HPDE6-E6E7 (cell line): ENCODE measurements at regions not wholly inside any gene's neighbourhood (a gene's known extent, or its start where the extent isn't known, plus 50 kb on each side); places are given as distances from the start of the nearest gene placed in this dataset.

ENCODE experiments used
- DNase-seq: peaks from one replicate; pipeline ENCODE4 v3.0.0; 2011; ENCODE audit warnings: missing footprints; ENCODE audit errors: extremely low spot score

DNA sequence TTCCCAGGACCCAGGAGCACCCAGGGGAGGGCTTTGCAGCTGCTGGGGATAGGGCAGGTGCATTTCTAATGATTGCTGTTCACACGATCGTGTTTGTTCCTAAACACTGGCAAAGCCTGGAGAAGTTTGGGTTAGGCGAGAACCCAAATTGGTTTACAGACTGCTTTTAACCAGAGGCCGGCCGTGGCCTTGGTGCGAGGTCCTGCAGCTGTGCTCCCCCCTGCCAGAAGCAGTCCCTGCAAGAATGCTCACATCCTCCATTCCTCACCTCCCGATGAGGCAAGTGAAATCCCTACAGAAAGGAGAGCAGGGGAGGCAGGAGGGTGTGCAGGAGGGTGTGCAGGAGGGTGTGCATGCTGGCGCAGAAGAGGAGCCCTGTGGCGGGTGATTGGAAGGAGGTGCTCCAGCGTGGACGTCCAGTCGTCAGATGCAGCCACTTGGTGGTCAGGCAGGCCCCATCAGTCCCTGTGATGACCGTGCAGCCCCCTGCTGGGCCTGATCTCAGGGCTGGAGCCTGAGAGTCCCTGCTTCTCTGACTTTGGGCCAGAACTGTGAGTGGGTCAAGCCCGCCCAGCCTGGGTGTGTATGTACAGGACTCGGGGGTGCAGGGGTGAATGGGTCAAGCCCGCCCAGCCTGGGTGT is 55.7 kb upstream of the FRMD1 start:
- DNase-seq = no peak

DNA sequence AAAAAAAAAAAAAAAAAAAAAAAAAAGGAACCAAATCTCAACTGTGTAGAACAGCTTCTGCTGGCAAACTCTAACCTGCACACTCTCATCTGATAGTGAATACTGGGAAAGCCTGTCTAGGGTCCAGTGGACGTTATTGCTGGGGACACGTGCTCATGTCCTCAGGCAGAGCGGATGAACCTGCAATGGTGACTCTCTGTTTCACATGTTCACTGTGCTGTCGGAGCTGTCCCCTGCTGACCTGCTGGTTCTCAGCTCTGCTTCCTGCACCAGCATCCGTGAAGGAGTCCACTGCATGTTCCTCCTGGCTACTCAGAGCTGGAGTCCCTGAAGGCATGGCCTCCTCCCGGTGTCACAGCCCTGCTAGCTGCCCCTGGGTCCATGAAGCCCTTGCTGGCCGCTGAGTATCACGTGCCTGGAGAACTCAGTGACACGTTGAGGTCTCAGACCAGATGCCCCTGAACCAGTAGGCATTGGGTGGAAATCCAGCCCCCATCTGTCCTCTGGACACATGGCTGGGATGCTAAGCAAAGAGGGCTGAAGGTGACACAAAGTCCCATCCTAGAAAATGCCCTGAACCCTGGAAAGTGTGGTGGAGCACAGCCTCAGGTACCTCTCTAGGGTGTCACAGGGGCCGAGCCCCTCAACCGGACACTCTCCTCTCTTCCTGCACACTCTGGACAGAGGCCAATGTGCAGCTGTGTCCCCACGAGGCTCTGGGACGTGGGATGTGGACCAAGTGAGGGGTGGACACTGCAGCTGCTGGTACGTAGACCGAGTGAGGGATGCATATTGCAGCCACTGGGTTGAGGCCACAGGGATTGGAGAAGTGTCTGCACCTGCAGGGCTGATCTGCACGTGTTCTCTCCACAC is 54.9 kb upstream of the FRMD1 start:
- no peak for DNase-seq

DNA sequence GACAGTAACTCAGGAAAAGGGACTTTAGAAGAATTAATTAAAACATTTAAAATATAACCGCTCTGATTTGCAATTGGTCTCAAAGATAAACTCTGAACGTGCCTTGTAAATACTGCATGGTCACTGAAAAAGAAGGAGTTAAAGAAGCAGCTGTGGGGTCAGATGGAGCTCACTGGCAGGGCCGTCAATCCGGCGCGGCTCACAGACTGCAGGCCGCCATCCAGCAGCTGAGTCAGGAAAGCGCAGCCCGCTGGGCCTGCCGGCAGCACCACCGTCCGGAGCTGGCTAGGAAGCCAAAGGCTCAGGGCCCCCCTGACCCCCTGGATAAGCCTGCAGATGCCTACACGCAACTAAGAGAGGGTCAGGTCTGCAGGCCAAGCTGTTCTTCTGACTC is 54.2 kb upstream of the FRMD1 start:
- no peak for DNase-seq

DNA sequence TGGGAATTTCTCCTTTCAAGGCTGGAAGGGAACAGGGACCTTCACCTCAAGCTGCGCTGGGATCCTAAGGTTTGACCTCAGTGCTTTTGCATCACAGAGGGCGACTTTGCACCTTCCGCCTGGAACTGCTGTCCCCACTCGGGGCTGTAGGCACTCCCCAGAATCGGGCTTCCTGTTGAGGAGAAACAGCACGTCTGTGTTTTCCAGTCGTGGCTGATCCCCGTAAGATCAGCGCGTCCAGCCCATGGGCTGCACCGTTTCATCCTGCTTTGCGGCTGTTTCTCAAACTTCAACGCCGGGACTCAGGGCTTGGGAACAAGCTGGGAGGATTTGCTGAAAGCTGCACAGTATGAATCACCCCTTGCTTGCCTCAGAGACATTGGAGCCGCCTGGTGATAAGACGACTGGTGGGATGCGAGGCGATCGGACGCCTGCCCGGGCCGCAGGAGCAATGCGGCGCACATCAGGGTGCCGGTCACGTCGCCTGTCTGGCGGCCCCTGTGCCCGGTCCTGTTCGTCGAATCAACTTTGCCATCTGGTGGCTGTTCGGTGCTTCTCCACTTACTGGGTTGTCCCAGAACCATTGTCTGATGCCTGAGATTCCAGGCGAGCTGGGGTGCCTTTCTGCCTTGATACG is 53.6 kb upstream of the FRMD1 start:
- DNase-seq = no peak

DNA sequence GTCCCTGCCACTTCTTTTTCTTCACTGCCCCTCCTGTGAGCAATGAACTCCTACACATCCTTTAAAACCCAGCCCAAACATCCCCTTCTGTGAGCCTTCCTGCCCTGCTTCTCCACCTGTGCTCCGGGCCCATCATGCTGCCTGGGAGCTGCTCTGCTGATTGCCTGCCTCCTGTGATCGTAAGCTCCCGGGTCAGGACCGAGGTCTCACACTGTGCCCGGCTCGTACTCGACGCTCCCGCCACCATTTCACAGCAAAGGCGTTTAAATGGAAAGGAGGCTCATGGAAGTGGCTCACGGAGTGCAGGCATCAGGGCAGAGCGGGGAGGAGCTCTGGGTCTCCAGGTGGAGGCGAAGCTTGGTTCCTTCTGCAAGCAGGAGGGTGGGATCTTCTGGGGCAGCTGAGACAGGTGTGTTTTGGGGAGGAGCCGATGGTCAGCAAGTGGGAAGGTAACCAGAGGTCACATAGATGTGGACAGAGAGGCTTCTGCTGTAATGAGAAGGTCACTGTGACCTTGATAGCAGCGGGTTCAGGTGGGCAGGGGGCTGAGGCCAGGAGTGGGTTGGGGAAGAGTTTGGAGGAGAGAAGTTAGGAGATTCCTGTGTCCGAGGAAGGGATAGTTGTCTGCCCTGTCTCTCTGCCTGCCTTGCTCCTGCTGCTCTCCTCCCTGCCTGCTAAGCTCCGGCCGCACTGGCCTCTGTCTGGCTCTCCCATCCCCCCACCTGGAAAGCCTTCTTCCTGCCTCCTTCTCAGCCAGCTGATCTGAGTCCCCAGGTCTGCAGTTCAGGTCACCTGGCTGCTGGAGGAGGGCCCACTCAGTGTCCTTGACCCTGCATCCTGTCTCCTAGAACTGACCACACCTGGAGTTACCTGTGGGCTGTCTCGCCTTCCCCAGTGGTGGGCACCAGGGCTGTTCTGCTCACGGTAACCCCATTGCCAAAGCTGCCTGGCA is 52.7 kb upstream of the FRMD1 start:
- DNase-seq = no peak

DNA sequence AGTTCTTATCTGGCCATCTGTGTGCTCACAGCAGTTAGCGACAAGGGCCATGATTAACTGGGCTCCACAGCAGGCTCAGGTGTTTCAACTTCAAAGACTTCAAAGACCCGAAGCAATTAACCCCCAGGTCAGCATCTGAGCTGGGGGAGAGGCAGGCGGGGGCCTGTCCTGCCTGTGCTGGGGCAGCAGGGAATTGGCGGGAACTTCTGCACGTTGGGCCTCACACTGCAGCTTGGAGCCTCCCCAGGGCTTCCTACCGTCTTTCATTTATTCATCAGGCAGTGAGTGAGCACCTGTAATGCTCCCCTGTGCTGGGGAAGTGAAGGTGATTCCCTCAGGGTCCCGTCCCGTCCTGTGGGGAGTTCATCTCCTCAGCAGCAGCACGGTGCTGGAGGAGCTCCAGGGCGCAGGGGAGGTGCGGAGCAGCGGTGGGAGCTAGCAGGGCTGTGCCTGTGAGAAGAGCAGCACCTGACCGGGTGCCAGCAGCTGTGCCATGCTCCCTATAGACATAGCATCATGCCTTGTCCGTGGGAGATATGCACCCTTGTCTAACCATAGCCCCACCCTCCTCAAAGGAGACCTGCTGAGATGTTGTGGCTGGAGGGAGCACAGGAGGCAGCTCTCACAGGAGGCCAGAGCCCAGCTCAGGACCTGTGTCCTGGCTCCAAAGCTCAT is 51.8 kb upstream of the FRMD1 start:
- no peak for DNase-seq

DNA sequence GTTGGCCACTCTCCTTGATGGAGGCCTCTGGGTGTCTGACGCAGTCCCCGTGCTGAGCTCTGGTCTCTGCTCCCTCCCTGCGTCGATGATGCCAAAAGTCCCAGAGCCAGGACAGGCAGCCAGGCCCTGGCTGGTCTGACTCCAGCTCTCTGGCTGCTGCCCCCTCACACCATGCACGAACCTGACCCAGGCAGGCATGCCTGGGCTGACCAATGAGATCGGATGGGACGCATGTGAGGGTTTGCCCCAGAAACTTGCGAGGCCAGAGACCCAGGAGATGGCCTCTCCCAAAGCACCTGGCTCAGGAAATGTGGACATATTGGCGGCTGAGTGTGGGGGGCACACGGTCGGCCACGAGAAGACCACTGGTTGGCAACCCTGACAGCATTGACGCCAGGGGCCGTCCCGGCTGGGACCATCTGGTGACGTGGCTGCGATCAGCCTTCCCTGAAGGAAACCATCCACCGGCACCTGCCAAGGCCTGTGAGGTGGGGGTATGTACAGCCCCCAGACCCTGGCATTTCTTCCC is 51.2 kb upstream of the FRMD1 start:
- no peak for DNase-seq

DNA sequence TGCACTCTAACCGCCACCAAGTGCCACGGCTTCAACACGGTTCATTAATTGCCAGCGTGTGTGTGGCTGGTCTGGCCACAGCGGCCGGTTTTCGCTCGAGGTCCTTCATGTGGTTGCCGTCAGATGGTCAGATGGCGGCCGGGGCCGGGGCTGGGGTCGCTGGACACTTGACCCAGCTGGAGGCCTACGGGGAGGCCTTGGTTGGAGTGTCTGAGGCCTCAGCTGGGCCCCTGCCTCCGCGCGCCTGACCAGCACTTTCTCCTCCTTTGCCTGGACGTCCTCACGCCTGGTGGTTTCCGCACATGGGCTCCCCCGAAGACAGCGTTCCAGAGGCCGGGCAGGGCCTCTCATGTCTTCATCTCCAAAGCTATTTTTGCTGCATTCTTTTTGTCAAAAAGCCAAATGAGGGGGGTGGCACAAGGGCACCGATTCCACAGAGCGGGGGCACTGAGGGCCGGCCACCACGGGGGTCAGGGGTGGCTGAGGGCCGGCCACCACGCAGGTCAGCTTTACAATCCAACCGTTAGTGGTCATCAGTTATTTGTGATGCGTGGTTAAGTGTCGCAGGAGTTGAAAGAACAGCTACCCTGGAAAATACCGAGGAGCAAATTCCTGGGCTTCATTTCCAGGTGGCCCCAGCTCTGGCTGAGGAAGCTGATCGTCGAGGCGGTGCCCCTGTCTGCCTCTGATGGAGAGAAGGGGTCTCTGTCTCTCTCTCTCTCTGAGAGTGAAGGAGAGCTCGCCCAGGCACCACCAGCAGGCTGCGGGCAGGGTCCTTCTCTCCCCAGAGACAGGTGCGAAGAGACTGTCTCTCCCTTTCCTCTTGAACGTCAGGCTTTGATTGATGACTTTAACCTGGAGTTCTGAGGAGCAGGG is 50.5 kb upstream of the FRMD1 start:
- no peak for DNase-seq

DNA sequence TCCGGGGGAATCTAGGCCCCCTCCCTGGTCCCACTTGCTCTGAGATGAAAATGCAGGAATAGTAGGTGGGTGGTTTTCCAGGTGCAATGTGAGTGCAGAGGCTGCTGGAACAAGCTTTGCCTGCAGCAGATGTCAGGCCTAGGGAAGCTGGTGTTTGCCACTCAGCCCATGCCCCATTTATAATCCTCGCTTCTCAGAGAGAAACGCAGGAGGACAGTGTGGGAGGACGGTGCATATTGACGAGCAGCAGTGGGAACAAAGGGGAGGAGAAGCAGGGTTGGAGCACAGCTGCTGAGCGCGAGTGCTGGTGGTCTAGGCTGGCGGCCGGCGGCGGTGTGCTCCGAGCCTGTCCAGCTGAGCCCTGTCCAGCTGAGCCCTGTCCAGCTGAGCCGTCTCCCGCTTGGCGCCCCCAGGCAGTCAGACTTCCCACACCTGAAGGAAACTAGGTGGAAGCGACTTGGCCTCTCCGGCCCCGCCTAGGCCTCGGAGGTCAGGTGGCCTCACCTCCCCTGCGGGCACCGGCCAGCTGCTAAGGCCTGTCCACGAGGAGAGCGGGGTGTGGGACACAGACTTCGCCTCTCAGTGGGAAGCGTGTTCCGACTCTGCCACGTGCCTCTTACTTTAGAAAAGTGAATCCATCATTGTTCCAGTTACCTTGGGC is 49.7 kb upstream of the FRMD1 start:
- no peak for DNase-seq
